H1 (cell line): ENCODE measurements at regions not wholly inside any gene's neighbourhood (a gene's known extent, or its start where the extent isn't known, plus 50 kb on each side); places are given as distances from the start of the nearest gene placed in this dataset.

Experiments used
- BRCA1 ChIP-seq: IDR thresholded peaks from 2 replicates; pipeline ENCODE4 v1.6.1; 2012; ENCODE audit warnings: low read depth, low read length, improper control_type of control experiment
- CEBPB ChIP-seq: IDR thresholded peaks from 2 replicates; pipeline ENCODE4 v1.6.1; 2012; ENCODE audit warnings: low read depth, low read length
- CTCF ChIP-seq, 3 experiments: IDR thresholded peaks; 1 replicate in 2 of 3; 2 replicates in 1 of 3; pipeline versions ENCODE4 v1.5.1 to v1.6.1; 2011; ENCODE audit warnings: low read length in 3 of 3, mild to moderate bottlenecking in 3 of 3, inconsistent platforms in 2 of 3, low read depth in 1 of 3, moderate library complexity in 1 of 3; ENCODE audit not compliant: insufficient read depth in 1 of 3; ENCODE audit errors: control extremely low read depth in 1 of 3
- EZH2 ChIP-seq: fragments of 200-600 bp; sonication (generic); IDR thresholded peaks from 2 replicates; pipeline ENCODE4 v1.7.1; 2012; ENCODE audit warnings: low read depth, mild to moderate bottlenecking, moderate library complexity, low read length, inconsistent platforms; ENCODE audit not compliant: severe bottlenecking
- FOSL1 ChIP-seq: IDR thresholded peaks from 2 replicates; pipeline ENCODE4 v1.6.1; 2011; ENCODE audit warnings: mild to moderate bottlenecking, low read depth, low read length, moderate library complexity; ENCODE audit not compliant: insufficient read depth
- JUN ChIP-seq: IDR thresholded peaks from 2 replicates; pipeline ENCODE4 v1.6.1; 2011; ENCODE audit warnings: low read depth, mild to moderate bottlenecking, improper control_type of control experiment, low read length
- POLR2A ChIP-seq, 2 experiments: IDR thresholded peaks; 1 replicate in 1 of 2; 2 replicates in 1 of 2; pipeline ENCODE4 v1.6.1; 2011; ENCODE audit warnings: low read depth in 2 of 2, low read length in 2 of 2, mild to moderate bottlenecking in 2 of 2; ENCODE audit errors: control extremely low read depth in 1 of 2
- POLR2AphosphoS5 ChIP-seq: IDR thresholded peaks from 2 replicates; pipeline ENCODE4 v1.6.1; 2011; ENCODE audit warnings: low read depth, low read length
- RAD21 ChIP-seq, 2 experiments: IDR thresholded peaks in 1 of 2; conservative IDR thresholded peaks in 1 of 2; 2 replicates each; pipeline ENCODE4 v1.6.1; 2011; ENCODE audit warnings: low read depth in 2 of 2, low read length in 2 of 2, improper control_type of control experiment in 1 of 2, inconsistent platforms in 1 of 2, mild to moderate bottlenecking in 1 of 2, moderate library complexity in 1 of 2
- RFX5 ChIP-seq: IDR thresholded peaks from 2 replicates; pipeline ENCODE4 v1.6.1; 2011; ENCODE audit warnings: low read depth, low read length, improper control_type of control experiment, borderline replicate concordance
- RXRA ChIP-seq: IDR thresholded peaks from 2 replicates; pipeline ENCODE4 v1.6.1; 2011; ENCODE audit warnings: low read depth, mild to moderate bottlenecking, low read length, moderate library complexity; ENCODE audit not compliant: insufficient read depth
- SUZ12 ChIP-seq: fragments of 200-600 bp; sonication (generic); IDR thresholded peaks from 2 replicates; pipeline ENCODE4 v1.6.1; 2012; ENCODE audit warnings: mild to moderate bottlenecking, inconsistent platforms, low read length, moderate library complexity, mixed read lengths
- TAF1 ChIP-seq: IDR thresholded peaks from 2 replicates; pipeline ENCODE4 v1.6.1; 2011; ENCODE audit warnings: mild to moderate bottlenecking, low read depth, low read length
- TEAD4 ChIP-seq: IDR thresholded peaks from 2 replicates; pipeline ENCODE4 v1.6.1; 2012; ENCODE audit warnings: low read depth, low read length, inconsistent platforms, mixed read lengths

GRCh38 chr19:27986299-27986698 lies 1226.7 kb downstream of the UQCRFS1 start:
- TF ChIP-seq RFX5 (no peak), CTCF (IDR thresholded peaks at IDR 0.05; ENCODE audit: control extremely low read depth in 1 of 3, insufficient read depth in 1 of 3, low read depth in 1 of 3, low read length in 3 of 3) (no peak), RAD21 (IDR thresholded peaks at IDR 0.05 in 1 of 2, conservative IDR thresholded peaks at IDR 0.05 in 1 of 2; ENCODE audit: low read depth in 2 of 2, low read length in 2 of 2) (no peak), TEAD4 (no peak), EZH2 (no peak), BRCA1 (no peak), POLR2A (IDR thresholded peaks at IDR 0.05; ENCODE audit: control extremely low read depth in 1 of 2, low read depth in 2 of 2, low read length in 2 of 2) (no peak), RXRA (no peak), FOSL1 (no peak), JUN (no peak), SUZ12 (no peak), POLR2AphosphoS5 (no peak), CEBPB (no peak), TAF1 (no peak)
